SK-N-SH treated with all-trans-retinoic acid at 6 μM for 48 hours (cell line): ENCODE measurements at regions not wholly inside any gene's neighbourhood (a gene's known extent, or its start where the extent isn't known, plus 50 kb on each side); places are given as distances from the start of the nearest gene placed in this dataset.

ENCODE experiments used
- ESRRG ChIP-seq: fragments of 250-450 bp; sonication (Bioruptor Pico); IDR thresholded peaks from 2 replicates; pipeline ENCODE4 v1.6.1; 2021; ENCODE audit warnings: mild to moderate bottlenecking
- ZFP3 ChIP-seq: fragments of 250-450 bp; sonication (Bioruptor Pico); IDR thresholded peaks from 2 replicates; pipeline ENCODE4 v1.5.0; 2020; ENCODE audit warnings: mild to moderate bottlenecking, moderate library complexity
- ZFP30 ChIP-seq: fragments of 450-650 bp; formaldehyde crosslinking; IDR thresholded peaks from 2 replicates; pipeline ENCODE4 v1.5.0; 2022; ENCODE audit warnings: mild to moderate bottlenecking, moderate library complexity
- TF ChIP-seq, protein P1 (sequence below): fragments of 250-450 bp; sonication (Bioruptor Pico); IDR thresholded peaks from 2 replicates; pipeline ENCODE4 v1.8.0; 2020; ENCODE audit warnings: mild to moderate bottlenecking, moderate library complexity, borderline replicate concordance

DNA sequence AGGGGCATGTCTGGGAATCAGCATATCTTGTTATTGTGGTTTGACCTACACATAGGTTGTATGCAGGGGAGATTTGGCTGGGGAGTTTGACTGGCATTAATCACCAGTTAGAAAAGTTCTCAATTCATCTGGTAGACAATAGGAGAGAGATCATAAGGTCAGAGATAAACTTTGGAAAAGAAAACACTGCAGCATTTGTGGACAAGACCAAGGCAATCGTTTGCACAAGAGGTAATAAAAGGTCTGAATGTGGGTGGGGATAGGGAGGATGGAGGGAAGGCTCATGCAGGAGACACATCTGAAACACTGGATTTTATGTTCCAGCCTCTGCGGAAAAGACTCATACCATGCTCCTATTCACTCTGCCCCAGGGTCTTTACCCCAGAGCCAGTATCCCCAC, 136.9 kb downstream of the MAIP1 start:
- TF ChIP-seq ZFP30 (CRISPR knock-in tag) (no peak), ESRRG (CRISPR knock-in tag) (no peak), ZFP3 (CRISPR knock-in tag) (no peak)
- TF ChIP-seq, protein P1, sequence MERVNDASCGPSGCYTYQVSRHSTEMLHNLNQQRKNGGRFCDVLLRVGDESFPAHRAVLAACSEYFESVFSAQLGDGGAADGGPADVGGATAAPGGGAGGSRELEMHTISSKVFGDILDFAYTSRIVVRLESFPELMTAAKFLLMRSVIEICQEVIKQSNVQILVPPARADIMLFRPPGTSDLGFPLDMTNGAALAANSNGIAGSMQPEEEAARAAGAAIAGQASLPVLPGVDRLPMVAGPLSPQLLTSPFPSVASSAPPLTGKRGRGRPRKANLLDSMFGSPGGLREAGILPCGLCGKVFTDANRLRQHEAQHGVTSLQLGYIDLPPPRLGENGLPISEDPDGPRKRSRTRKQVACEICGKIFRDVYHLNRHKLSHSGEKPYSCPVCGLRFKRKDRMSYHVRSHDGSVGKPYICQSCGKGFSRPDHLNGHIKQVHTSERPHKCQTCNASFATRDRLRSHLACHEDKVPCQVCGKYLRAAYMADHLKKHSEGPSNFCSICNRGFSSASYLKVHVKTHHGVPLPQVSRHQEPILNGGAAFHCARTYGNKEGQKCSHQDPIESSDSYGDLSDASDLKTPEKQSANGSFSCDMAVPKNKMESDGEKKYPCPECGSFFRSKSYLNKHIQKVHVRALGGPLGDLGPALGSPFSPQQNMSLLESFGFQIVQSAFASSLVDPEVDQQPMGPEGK (CRISPR knock-in tag) = no peak
